Endodermal cell (in vitro differentiated cells): ENCODE measurements at regions not wholly inside any gene's neighbourhood (a gene's known extent, or its start where the extent isn't known, plus 50 kb on each side); places are given as distances from the start of the nearest gene placed in this dataset.

Experiments
- DNase-seq: peaks from one replicate; pipeline ENCODE4 v3.0.0-alpha.2; 2017
- H3K27ac ChIP-seq: 2 replicates; pipeline ENCODE4 v1.5.1; 2013; ENCODE audit warnings: mild to moderate bottlenecking, low read depth, low read length, moderate library complexity
- H3K27me3 ChIP-seq: 2 replicates; pipeline ENCODE4 v1.6.1; 2013; ENCODE audit warnings: mild to moderate bottlenecking, low read length, moderate library complexity; ENCODE audit not compliant: insufficient read depth, control insufficient read depth, poor library complexity, severe bottlenecking
- H3K36me3 ChIP-seq: 2 replicates; pipeline ENCODE4 v1.7.0; 2013; ENCODE audit warnings: mild to moderate bottlenecking, low read length, moderate library complexity; ENCODE audit not compliant: control insufficient read depth, insufficient read depth
- H3K4me1 ChIP-seq: one replicate; pipeline ENCODE4 v1.7.0; 2013; ENCODE audit warnings: low read length; ENCODE audit not compliant: control insufficient read depth, insufficient read depth
- H3K4me3 ChIP-seq: 2 replicates; pipeline ENCODE4 v1.5.1; 2013; ENCODE audit warnings: mild to moderate bottlenecking, low read length, moderate library complexity
- H3K9ac ChIP-seq: 2 replicates; pipeline ENCODE4 v1.6.1; 2013; ENCODE audit warnings: mild to moderate bottlenecking, low read length, moderate library complexity; ENCODE audit not compliant: poor library complexity, severe bottlenecking; ENCODE audit errors: extremely low read depth
- H3K9me3 ChIP-seq: 2 replicates; pipeline ENCODE4 v1.6.1; 2013; ENCODE audit warnings: mild to moderate bottlenecking, low read length, moderate library complexity; ENCODE audit not compliant: control insufficient read depth
- H3K27ac Mint-ChIP-seq: 2 replicates; pipeline ENCODE4 v1.8.0; 2020; ENCODE audit warnings: mixed read lengths
- H3K27me3 Mint-ChIP-seq: 2 replicates; pipeline ENCODE4 v1.8.0; 2021; ENCODE audit warnings: mild to moderate bottlenecking, mixed read lengths; ENCODE audit not compliant: insufficient read depth
- H3K36me3 Mint-ChIP-seq: 2 replicates; pipeline ENCODE4 v1.8.0; 2020; ENCODE audit warnings: low read depth, mixed read lengths
- H3K4me1 Mint-ChIP-seq: 2 replicates; pipeline ENCODE4 v1.8.0; 2020; ENCODE audit warnings: mixed read lengths
- H3K4me3 Mint-ChIP-seq: 2 replicates; pipeline ENCODE4 v1.8.0; 2020; ENCODE audit warnings: mild to moderate bottlenecking, moderate library complexity, mixed read lengths
- H3K9me3 Mint-ChIP-seq: 2 replicates; pipeline ENCODE4 v1.8.0; 2020; ENCODE audit warnings: mild to moderate bottlenecking, mixed read lengths
- WGBS, 2 experiments: methylation state at CpG; one replicate each; pipeline versions ENCODE4 v1.1.5 to v1.1.7; 2013; ENCODE audit warnings: missing lambda C conversion rate in 2 of 2, mixed read lengths in 1 of 2; ENCODE audit not compliant: insufficient coverage in 1 of 2, insufficient read length in 1 of 2; 5-methylcytosine and 5-hydroxymethylcytosine counted together
- TF ChIP-seq, protein P1 (sequence below): fragments of 200-600 bp; sonication (generic); conservative IDR thresholded peaks from 2 replicates; pipeline ENCODE4 v1.5.0; 2021; ENCODE audit warnings: antibody characterized with exemption, mild to moderate bottlenecking

DNA sequence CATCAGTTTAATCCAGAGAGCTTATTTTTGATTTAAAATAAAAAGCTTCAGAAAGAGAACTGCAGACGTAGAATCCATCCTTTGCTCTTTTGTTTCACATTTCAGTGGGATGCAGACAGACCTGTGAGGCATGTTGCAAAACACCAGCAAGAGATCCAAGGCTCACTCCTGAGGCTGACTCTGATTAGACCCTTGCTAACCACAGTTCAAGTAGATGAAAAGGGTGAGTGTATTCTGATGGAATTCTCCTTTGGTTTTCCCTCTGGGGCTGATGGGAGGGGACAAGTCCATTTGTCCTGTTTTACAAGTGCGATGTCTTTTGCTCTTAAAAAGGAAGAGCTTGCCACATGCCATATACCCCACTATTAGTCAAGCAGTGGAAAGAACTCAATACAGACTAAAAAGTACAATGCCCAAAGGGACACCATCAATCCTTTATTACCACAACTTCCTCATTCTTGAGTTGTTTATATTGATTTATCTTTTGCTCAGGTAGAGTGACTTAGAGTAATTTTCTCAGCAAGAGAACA, 772.7 kb downstream of the MAFB start:
- TF ChIP-seq, protein P1, sequence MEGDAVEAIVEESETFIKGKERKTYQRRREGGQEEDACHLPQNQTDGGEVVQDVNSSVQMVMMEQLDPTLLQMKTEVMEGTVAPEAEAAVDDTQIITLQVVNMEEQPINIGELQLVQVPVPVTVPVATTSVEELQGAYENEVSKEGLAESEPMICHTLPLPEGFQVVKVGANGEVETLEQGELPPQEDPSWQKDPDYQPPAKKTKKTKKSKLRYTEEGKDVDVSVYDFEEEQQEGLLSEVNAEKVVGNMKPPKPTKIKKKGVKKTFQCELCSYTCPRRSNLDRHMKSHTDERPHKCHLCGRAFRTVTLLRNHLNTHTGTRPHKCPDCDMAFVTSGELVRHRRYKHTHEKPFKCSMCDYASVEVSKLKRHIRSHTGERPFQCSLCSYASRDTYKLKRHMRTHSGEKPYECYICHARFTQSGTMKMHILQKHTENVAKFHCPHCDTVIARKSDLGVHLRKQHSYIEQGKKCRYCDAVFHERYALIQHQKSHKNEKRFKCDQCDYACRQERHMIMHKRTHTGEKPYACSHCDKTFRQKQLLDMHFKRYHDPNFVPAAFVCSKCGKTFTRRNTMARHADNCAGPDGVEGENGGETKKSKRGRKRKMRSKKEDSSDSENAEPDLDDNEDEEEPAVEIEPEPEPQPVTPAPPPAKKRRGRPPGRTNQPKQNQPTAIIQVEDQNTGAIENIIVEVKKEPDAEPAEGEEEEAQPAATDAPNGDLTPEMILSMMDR = no peak
- 82 to 94% methylated on average over 1 to 2 of the region's 2 CpGs for WGBS, 2 experiments
- Histone ChIP-seq H3K4me1 (no peaks in the 10 kb centered on the region), H3K27me3 (no peaks in the 10 kb centered on the region), H3K9ac (no peak overlapping the region), H3K36me3 (no peaks in the 10 kb centered on the region), H3K27ac (no peak overlapping the region), H3K4me3 (no peak overlapping the region), H3K9me3 (no peaks in the 10 kb centered on the region)
- H3K27ac Mint-ChIP-seq = no peak overlapping the region
- no peak overlapping the region for H3K4me3 Mint-ChIP-seq
- no peak for DNase-seq
- H3K36me3 Mint-ChIP-seq = no peaks in the 10 kb centered on the region
- H3K4me1 Mint-ChIP-seq = peaks cover 2% of the 10 kb centered on the region
- no peaks in the 10 kb centered on the region for H3K27me3 Mint-ChIP-seq
- peaks cover 6% of the 10 kb centered on the region for H3K9me3 Mint-ChIP-seq

DNA sequence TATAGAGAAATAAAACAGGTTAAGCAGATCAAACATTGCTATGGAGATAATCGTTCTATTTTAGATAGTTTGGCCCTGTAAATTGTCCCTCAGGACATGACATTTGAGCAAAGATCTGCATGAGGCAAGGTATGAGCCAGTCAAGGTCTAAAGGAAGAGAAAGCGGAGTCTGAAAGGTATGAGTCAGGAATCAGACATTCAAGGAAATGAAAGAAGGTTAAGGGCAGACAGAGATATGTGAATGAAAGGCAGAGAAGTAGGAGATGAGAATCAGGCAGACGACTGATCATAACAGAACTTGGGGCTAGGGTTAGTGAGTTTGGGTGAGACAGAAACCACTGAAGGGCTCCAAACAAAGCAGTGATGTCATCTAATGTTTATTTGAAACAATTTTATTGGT, 775.8 kb downstream of the MAFB start:
- H3K9me3 Mint-ChIP-seq = no peaks in the 10 kb centered on the region
- peaks cover 2% of the 10 kb centered on the region for H3K4me1 Mint-ChIP-seq
- H3K4me1 ChIP-seq = no peaks in the 10 kb centered on the region
- WGBS, 2 experiments = 90 to 96% methylated on average over 3 of the region's 3 CpGs
- no peak for DNase-seq
- H3K36me3 ChIP-seq = no peaks in the 10 kb centered on the region
- no peak overlapping the region for H3K27ac ChIP-seq
- no peak overlapping the region for H3K4me3 Mint-ChIP-seq
- no peaks in the 10 kb centered on the region for H3K9me3 ChIP-seq
- H3K9ac ChIP-seq = no peak overlapping the region
- no peak overlapping the region for H3K4me3 ChIP-seq
- H3K27ac Mint-ChIP-seq = no peak overlapping the region
- H3K27me3 Mint-ChIP-seq = no peaks in the 10 kb centered on the region
- TF ChIP-seq, protein P1 = no peak
- H3K27me3 ChIP-seq = no peaks in the 10 kb centered on the region
- H3K36me3 Mint-ChIP-seq = no peaks in the 10 kb centered on the region

DNA sequence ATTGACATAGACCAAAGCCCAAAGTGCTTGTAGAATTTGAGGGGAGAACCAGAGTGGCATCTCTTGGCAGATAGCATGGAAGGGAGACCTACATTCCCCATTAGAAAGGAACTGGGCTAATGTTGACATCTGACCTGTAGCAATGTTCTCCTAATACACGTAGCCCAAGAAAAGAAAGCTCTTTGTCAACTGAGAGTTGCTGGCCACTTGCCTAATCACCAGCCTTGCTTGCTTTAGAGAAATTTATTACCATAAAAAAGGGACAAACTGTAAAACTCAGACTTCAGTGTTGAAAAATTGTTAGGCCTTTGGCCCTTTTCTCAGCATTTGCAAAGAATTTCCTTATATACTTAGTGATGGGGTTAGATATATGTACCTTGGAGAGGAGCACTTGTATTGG, 777.5 kb downstream of the MAFB start:
- Histone ChIP-seq H3K27me3 (no peaks in the 10 kb centered on the region), H3K4me1 (no peaks in the 10 kb centered on the region), H3K9ac (no peak overlapping the region), H3K4me3 (no peak overlapping the region), H3K36me3 (no peaks in the 10 kb centered on the region), H3K27ac (no peak overlapping the region), H3K9me3 (no peaks in the 10 kb centered on the region)
- H3K27me3 Mint-ChIP-seq = no peaks in the 10 kb centered on the region
- peaks cover 2% of the 10 kb centered on the region for H3K4me1 Mint-ChIP-seq
- DNase-seq = no peak
- WGBS, 2 experiments = 78 to 92% methylated on average over 1 of the region's 1 CpG
- no peaks in the 10 kb centered on the region for H3K36me3 Mint-ChIP-seq
- no peaks in the 10 kb centered on the region for H3K9me3 Mint-ChIP-seq
- TF ChIP-seq, protein P1 = no peak
- no peak overlapping the region for H3K4me3 Mint-ChIP-seq
- H3K27ac Mint-ChIP-seq = no peak overlapping the region
